GM13977 (cell line): ENCODE measurements at regions not wholly inside any gene's neighbourhood (a gene's known extent, or its start where the extent isn't known, plus 50 kb on each side); places are given as distances from the start of the nearest gene placed in this dataset.

ENCODE experiments used
- DNase-seq: peaks from one replicate; pipeline ENCODE4 v3.0.0; 2012; ENCODE audit warnings: low spot score
- in situ Hi-C: fragments of 300-500 bp; cut with MboI; formaldehyde crosslinking; loops from one replicate; pipeline ENCODE4 v1.12.0; 2022; ENCODE audit warnings: low sequenced_read_pairs, low pct_unique_long_range_greater_than_20kb, mixed read lengths, inconsistent platforms; ENCODE audit not compliant: unreplicated experiment
- TF ChIP-seq, protein P1 (sequence below): IDR thresholded peaks from 2 replicates; pipeline ENCODE4 v1.5.1; 2012; ENCODE audit warnings: mild to moderate bottlenecking, control low read depth; ENCODE audit not compliant: insufficient read depth; ENCODE audit errors: extremely low read depth, missing control alignments

DNA sequence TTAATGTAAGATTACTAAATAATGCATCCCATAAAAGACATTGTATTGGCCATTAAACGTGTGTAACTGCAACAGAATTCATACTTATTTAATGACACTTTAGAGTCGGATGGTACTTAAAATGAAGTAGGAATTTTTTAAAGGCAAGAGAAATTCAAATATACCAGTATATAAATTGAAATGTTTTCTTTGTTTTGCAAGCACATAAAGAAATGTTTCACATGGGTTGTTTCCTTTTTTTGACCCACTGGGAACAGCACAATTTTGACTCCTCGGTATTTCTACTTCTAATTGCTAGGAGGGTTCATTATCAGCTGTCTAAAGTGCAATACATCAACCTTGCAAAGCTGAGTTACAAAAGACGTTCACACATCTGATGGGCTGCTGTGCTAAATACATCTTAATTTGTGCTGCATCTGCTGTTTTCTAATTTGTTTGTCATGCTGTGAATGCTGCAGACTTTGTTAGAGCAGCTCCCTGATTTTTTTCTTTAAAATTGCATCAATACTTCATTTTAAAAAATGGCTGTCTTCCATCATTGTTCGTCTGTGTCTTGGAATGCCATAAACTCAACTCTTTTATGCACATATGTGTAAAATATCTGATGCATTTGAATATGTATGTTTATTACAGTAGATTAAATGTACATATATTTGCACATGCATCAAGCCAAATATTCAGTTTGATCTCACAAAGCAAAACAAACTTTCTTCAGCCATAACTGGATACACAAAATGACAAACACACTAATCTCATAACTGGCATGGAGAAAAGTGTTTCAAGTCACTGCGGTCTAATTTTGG, 454.0 kb upstream of the GRAMD2B start:
- DNase-seq = no peak
- in situ Hi-C loops = no loop called here
- TF ChIP-seq, protein P1, sequence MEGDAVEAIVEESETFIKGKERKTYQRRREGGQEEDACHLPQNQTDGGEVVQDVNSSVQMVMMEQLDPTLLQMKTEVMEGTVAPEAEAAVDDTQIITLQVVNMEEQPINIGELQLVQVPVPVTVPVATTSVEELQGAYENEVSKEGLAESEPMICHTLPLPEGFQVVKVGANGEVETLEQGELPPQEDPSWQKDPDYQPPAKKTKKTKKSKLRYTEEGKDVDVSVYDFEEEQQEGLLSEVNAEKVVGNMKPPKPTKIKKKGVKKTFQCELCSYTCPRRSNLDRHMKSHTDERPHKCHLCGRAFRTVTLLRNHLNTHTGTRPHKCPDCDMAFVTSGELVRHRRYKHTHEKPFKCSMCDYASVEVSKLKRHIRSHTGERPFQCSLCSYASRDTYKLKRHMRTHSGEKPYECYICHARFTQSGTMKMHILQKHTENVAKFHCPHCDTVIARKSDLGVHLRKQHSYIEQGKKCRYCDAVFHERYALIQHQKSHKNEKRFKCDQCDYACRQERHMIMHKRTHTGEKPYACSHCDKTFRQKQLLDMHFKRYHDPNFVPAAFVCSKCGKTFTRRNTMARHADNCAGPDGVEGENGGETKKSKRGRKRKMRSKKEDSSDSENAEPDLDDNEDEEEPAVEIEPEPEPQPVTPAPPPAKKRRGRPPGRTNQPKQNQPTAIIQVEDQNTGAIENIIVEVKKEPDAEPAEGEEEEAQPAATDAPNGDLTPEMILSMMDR = no peak

DNA sequence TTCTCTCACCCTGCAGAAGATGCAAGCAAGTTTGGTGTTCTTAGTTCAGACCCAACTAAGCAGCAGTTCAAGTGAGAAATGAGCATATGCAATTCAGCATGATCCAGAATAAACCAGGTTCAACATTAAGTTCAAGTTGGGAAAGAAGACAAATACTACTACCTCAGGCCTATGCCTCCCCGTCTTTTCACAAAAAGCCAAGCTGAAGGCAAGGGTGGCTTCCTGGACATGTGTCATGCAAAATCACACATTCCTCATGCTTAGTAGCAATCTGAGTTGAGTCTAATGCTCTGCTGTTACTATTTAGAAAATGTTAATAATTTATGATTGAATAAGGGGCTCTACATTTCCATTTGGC, 453.4 kb upstream of the GRAMD2B start:
- TF ChIP-seq, protein P1 = no peak
- DNase-seq = no peak
- in situ Hi-C loops = no loop called here

DNA sequence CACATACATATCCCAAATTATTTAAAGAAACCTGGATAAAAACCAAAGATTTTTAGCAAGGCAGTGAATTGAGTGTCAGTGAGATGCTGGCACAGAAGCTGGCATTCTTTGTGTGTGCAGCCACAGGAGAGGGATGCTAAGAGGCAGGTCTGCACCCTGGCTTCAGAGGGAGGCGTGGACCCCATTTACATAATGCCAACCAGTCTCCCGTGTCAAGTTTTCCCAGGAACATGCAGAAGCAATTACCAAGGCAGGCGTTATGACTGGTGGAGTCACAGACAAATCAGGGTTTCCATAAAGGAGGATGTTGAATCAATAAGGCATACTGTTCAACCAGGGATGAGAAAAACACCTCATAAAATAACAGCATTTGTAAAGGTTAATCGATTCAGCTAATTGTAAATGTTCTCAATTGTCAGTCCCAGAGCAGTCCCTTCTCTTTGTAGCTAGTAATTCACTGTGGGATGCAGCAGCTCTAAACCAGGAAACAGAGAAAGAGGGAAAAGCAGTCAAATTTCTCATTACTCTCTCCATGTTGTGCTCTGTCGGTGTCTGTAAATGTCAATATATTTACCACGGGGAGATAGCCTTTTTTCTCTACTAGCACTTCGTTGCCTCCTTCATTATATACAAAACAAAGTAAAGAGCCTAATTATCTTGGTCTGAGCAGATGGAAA, 452.4 kb upstream of the GRAMD2B start:
- in situ Hi-C loops = no loop called here
- no peak for DNase-seq
- TF ChIP-seq, protein P1 = no peak

DNA sequence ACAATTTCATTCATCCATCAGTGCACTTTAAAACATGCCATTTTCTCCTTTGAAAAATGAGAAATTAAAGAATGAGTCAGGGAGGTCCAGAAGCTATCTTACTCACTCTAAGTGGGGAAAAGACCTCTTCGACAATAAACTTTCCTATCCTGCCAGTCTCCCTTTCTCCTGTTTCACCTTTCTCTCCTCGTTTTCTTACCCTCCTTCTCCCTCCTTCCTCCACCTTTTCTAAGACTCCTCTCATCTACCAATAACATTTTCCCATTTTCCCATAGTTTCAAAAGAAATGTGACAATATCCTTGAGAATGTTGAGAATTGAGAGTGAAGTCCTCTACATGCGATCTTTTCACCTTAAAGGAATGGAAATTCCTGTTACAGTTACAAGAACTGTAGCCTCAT, 450.5 kb upstream of the GRAMD2B start:
- in situ Hi-C loops = no loop called here
- TF ChIP-seq, protein P1 = no peak
- no peak for DNase-seq

DNA sequence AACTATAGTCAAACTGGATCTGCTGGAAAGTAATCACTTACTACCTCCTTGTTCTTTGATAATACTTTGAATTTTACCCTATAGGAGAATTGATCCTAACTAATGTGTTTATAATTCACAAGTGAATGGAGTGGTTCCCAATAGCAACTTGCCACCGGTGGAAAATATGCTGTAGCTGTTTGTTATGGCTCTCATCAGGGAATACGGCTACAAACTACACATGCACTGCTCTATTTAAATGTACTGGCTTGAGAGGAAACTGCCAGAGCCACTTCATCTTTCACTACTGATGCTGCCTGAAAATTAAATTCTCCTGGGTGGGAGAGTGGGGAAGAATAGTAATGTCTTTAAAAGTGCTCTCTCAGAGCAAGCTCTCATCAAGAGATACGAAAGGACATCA, 448.5 kb upstream of the GRAMD2B start:
- no peak for DNase-seq
- in situ Hi-C loops = no loop called here
- TF ChIP-seq, protein P1 = no peak

- in situ Hi-C loops = no loop called here
- TF ChIP-seq, protein P1 = no peak
- DNase-seq = no peak
Measured at GRCh38 chr5:125976421-125977000, 446.7 kb upstream of the GRAMD2B start.
